GM10248 (cell line): ENCODE measurements at regions not wholly inside any gene's neighbourhood (a gene's known extent, or its start where the extent isn't known, plus 50 kb on each side); places are given as distances from the start of the nearest gene placed in this dataset.

Source experiments
- CTCF ChIA-PET: fragments of 300-600 bp; sonication (Branson Sonifier 250); formaldehyde crosslinking; extraction: SDS; loops from one replicate; lab custom pipeline; 2021; ENCODE audit warnings: antibody characterized with exemption; lab: Yijun Ruan, JAX
- POLR2A ChIA-PET: fragments of 350-650 bp; sonication (Branson Sonifier 250); formaldehyde crosslinking; extraction: SDS; loops from one replicate; lab custom pipeline; 2020; ENCODE audit warnings: antibody characterized with exemption; lab: Yijun Ruan, JAX
- DNase-seq: peaks from one replicate; pipeline ENCODE4 v3.0.0; 2012; ENCODE audit errors: extremely low spot score
- TF ChIP-seq, protein P1 (sequence below): IDR thresholded peaks from 2 replicates; pipeline ENCODE4 v1.5.1; 2012; ENCODE audit warnings: mild to moderate bottlenecking, low read depth; ENCODE audit errors: extremely low read depth, missing control alignments, control extremely low read depth

GRCh38 chr4:54924891-54925290 lies 200.5 kb downstream of the KDR start:
- CTCF ChIA-PET: no interaction called here
- DNase-seq: no peak

DNA sequence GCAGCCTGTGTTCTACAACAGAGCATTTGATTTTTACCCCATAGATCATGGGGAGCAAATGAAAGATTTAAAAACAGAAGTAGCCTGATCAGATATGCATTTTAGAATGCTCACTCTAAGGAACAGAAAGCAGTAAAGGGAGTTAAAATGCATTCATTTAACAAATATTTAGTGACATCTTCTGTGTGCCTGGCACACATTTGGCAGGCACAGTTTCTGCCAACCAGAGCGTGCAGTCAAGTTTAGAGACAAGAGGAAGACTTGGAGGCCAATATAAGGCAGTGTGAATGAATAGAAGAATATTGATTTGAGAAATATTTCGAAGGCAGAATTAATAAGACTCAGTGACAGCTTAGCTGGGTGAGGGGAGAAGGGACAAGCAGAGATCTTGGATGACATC lies 210.1 kb downstream of the KDR start:
- TF ChIP-seq, protein P1, sequence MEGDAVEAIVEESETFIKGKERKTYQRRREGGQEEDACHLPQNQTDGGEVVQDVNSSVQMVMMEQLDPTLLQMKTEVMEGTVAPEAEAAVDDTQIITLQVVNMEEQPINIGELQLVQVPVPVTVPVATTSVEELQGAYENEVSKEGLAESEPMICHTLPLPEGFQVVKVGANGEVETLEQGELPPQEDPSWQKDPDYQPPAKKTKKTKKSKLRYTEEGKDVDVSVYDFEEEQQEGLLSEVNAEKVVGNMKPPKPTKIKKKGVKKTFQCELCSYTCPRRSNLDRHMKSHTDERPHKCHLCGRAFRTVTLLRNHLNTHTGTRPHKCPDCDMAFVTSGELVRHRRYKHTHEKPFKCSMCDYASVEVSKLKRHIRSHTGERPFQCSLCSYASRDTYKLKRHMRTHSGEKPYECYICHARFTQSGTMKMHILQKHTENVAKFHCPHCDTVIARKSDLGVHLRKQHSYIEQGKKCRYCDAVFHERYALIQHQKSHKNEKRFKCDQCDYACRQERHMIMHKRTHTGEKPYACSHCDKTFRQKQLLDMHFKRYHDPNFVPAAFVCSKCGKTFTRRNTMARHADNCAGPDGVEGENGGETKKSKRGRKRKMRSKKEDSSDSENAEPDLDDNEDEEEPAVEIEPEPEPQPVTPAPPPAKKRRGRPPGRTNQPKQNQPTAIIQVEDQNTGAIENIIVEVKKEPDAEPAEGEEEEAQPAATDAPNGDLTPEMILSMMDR: no peak
- CTCF ChIA-PET: no interaction called here
- no peak for DNase-seq
- POLR2A ChIA-PET: no interaction called here

More at GRCh38 chr4:54924891-54925290, 200.5 kb downstream of the KDR start:
- POLR2A ChIA-PET: no interaction called here
- TF ChIP-seq, protein P1: no peak

DNA sequence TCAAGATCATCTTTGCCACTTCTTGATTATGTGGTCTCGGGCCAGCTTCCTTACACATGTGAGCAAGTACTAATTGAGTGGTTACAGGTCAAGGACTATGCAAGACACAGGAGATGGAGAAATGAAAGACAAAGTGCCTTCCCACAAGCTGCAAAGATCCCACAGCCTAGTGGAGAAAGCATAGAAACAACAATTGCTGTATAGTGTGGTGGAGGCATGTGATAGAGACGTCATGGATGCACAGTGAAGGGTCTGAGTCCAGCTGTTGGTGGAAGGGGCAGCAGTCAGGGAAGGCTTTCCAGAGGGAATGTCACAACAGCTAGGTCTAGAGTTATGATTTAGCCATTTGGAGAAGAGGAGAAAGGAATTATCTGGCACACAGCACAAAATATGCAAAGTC lies 210.6 kb downstream of the KDR start:
- ChIA-PET CTCF (interaction anchor here (1.2 kb wide), 1 partner anchor 15 kb away, joined by 3 read pairs; no protein-coding TSS in a partner anchor), POLR2A (no interaction called here)
- no peak for DNase-seq
- TF ChIP-seq, protein P1: no peak

- CTCF ChIA-PET: interaction anchor here (1.2 to 1.4 kb wide), 2 partner anchors 10 to 16 kb away, joined by 3 to 4 read pairs; no protein-coding TSS in a partner anchor
- TF ChIP-seq, protein P1: no peak
- POLR2A ChIA-PET: no interaction called here
- DNase-seq: no peak
Observed at GRCh38 chr4:54913751-54914526, 211.5 kb downstream of the KDR start.

DNA sequence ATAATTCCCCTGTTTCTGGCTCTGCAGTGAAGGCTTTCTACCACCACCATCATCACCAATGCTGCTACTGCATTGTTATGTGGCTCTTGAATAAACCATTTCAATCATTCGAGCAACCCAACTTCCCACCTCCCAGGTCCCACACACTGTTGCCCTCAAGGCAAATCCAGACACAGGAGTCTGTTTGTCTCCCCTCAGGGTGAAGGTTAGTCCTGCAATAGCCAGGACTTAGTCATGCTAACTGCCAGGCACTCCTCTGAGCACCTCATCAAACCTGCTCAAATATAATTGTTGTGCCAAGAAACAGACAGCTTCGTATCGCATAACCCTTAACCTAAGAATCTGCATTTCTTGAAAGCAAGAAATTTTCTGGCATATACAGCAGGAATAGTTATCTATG lies 213.2 kb downstream of the KDR start:
- POLR2A ChIA-PET: no interaction called here
- CTCF ChIA-PET: no interaction called here
- DNase-seq: no peak
- TF ChIP-seq, protein P1: no peak

DNA sequence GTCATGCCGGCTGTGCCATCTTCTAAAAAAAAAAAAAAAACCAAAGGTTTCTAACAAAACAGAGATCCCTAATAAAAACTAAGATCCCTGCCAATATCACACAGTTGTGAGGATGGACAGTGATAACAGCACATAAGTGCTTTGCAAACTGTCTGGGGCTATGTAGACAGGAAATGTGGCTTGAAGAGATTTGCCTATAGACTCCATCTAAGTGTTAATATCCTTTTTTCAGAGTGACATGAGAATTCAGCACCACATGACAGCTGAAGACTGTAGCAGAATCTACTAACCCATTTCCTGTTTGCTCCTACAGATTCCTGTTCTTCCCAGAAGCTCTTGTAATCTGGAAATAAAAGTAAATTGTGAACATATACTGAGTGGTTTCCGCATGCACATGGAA lies 215.4 kb downstream of the KDR start:
- TF ChIP-seq, protein P1: no peak
- ChIA-PET CTCF (no interaction called here), POLR2A (no interaction called here)
- DNase-seq: no peak
